Mesendoderm (in vitro differentiated cells): ENCODE measurements at regions not wholly inside any gene's neighbourhood (a gene's known extent, or its start where the extent isn't known, plus 50 kb on each side); places are given as distances from the start of the nearest gene placed in this dataset.

Experiments
- DNase-seq: peaks from one replicate; pipeline ENCODE4 v3.0.0; 2013
- H2AK5ac ChIP-seq: 2 replicates; pipeline ENCODE4 v1.6.1; 2013; ENCODE audit warnings: low read length, inconsistent platforms
- H2BK120ac ChIP-seq: 2 replicates; pipeline ENCODE4 v1.6.1; 2013; ENCODE audit warnings: low read depth, mild to moderate bottlenecking, low read length, moderate library complexity, mixed read lengths
- H2BK15ac ChIP-seq: replicated peaks from 2 replicates; pipeline ENCODE4 v1.6.1; 2013; ENCODE audit warnings: low read depth, mild to moderate bottlenecking, moderate library complexity
- H2BK5ac ChIP-seq: 2 replicates; pipeline ENCODE4 v1.6.1; 2013; ENCODE audit warnings: low read length, inconsistent platforms
- H3K18ac ChIP-seq: 2 replicates; pipeline ENCODE4 v1.6.1; 2013; ENCODE audit warnings: mild to moderate bottlenecking, low read length, mixed read lengths
- H3K23ac ChIP-seq: one replicate; pipeline ENCODE4 v1.6.1; 2013; ENCODE audit warnings: low read length
- H3K27ac ChIP-seq: 2 replicates; pipeline ENCODE4 v1.5.1; 2013; ENCODE audit warnings: low read depth, mild to moderate bottlenecking, inconsistent platforms, low read length, moderate library complexity
- H3K27me3 ChIP-seq: 2 replicates; pipeline ENCODE4 v1.6.1; 2013; ENCODE audit warnings: low read length, control low read depth, mild to moderate bottlenecking, inconsistent platforms; ENCODE audit not compliant: insufficient read depth, poor library complexity
- H3K36me3 ChIP-seq: 2 replicates; pipeline ENCODE4 v1.6.1; 2013; ENCODE audit warnings: low read length, inconsistent platforms; ENCODE audit not compliant: control insufficient read depth, insufficient read depth
- H3K4ac ChIP-seq: one replicate; pipeline ENCODE4 v1.6.1; 2013; ENCODE audit warnings: low read depth, mild to moderate bottlenecking, low read length, moderate library complexity
- H3K4me1 ChIP-seq: 2 replicates; pipeline ENCODE4 v1.6.1; 2013; ENCODE audit warnings: low read depth, low read length, inconsistent platforms; ENCODE audit not compliant: control insufficient read depth
- H3K4me2 ChIP-seq: 2 replicates; pipeline ENCODE4 v1.6.1; 2013; ENCODE audit warnings: low read length
- H3K4me3 ChIP-seq: 2 replicates; pipeline ENCODE4 v1.5.1; 2013; ENCODE audit warnings: mild to moderate bottlenecking, low read length
- H3K56ac ChIP-seq: one replicate; pipeline ENCODE4 v1.6.1; 2013; ENCODE audit warnings: low read length
- H3K79me1 ChIP-seq: 2 replicates; pipeline ENCODE4 v1.6.1; 2013; ENCODE audit warnings: low read length, inconsistent platforms
- H3K79me2 ChIP-seq: 2 replicates; pipeline ENCODE4 v1.6.1; 2013; ENCODE audit warnings: mild to moderate bottlenecking, low read length; ENCODE audit not compliant: control insufficient read depth, insufficient read depth
- H3K9ac ChIP-seq: 2 replicates; pipeline ENCODE4 v1.6.1; 2013; ENCODE audit warnings: low read length, inconsistent platforms
- H4K5ac ChIP-seq: one replicate; pipeline ENCODE4 v1.6.1; 2013; ENCODE audit warnings: low read length
- H4K8ac ChIP-seq: one replicate; pipeline ENCODE4 v1.6.1; 2013; ENCODE audit warnings: low read depth, mild to moderate bottlenecking, control low read depth, low read length, moderate library complexity
- WGBS: extraction: QIAGEN DNeasy Blood & Tissue Kit; methylation state at CpG from one replicate; pipeline ENCODE4 v1.1.7; 2013; ENCODE audit warnings: low lambda C conversion rate, missing lambda C conversion rate; ENCODE audit not compliant: insufficient coverage; ENCODE audit errors: extremely low coverage; 5-methylcytosine and 5-hydroxymethylcytosine counted together

GRCh38 chr10:30233186-30233959 lies 115.7 kb downstream of the MTPAP start:
- no peaks in the 10 kb centered on the region for H3K79me2 ChIP-seq
- no peak overlapping the region for H4K8ac ChIP-seq
- H3K36me3 ChIP-seq, result no peaks in the 10 kb centered on the region
- no peak overlapping the region for H3K23ac ChIP-seq
- no peaks in the 10 kb centered on the region for H3K4me1 ChIP-seq
- no peaks in the 10 kb centered on the region for H3K79me1 ChIP-seq
- no peak overlapping the region for H3K18ac ChIP-seq
- no peak overlapping the region for H3K9ac ChIP-seq
- no peak overlapping the region for H3K56ac ChIP-seq
- H3K27me3 ChIP-seq, result no peaks in the 10 kb centered on the region
- H2BK15ac ChIP-seq, result no peak overlapping the region
- no peak overlapping the region for H2BK120ac ChIP-seq
- H3K4me3 ChIP-seq, result no peak overlapping the region
- H3K4ac ChIP-seq, result no peak overlapping the region
- no peak overlapping the region for H3K27ac ChIP-seq
- WGBS, result no CpG with 5 or more reads among the region's 4 CpGs
- no peak overlapping the region for H2AK5ac ChIP-seq
- no peak overlapping the region for H3K4me2 ChIP-seq
- no peak overlapping the region for H4K5ac ChIP-seq
- H2BK5ac ChIP-seq, result no peak overlapping the region
- DNase-seq, result no peak

GRCh38 chr10:30231709-30232108 lies 117.4 kb downstream of the MTPAP start:
- H4K8ac ChIP-seq, result no peak overlapping the region
- H2AK5ac ChIP-seq, result no peak overlapping the region
- H3K18ac ChIP-seq, result no peak overlapping the region
- H3K23ac ChIP-seq, result no peak overlapping the region
- no peak overlapping the region for H3K9ac ChIP-seq
- no peak overlapping the region for H4K5ac ChIP-seq
- DNase-seq, result no peak
- no peaks in the 10 kb centered on the region for H3K79me2 ChIP-seq
- H3K56ac ChIP-seq, result no peak overlapping the region
- no peaks in the 10 kb centered on the region for H3K79me1 ChIP-seq
- no peaks in the 10 kb centered on the region for H3K27me3 ChIP-seq
- no peaks in the 10 kb centered on the region for H3K4me1 ChIP-seq
- WGBS, result no CpG with 5 or more reads among the region's 5 CpGs
- H2BK120ac ChIP-seq, result no peak overlapping the region
- H3K27ac ChIP-seq, result no peak overlapping the region
- no peak overlapping the region for H3K4me3 ChIP-seq
- H3K36me3 ChIP-seq, result no peaks in the 10 kb centered on the region
- H3K4me2 ChIP-seq, result no peak overlapping the region
- H3K4ac ChIP-seq, result no peak overlapping the region
- no peak overlapping the region for H2BK15ac ChIP-seq
- no peak overlapping the region for H2BK5ac ChIP-seq

- no peak overlapping the region for H3K9ac ChIP-seq
- no peaks in the 10 kb centered on the region for H3K27me3 ChIP-seq
- DNase-seq, result no peak
- no peak overlapping the region for H2BK15ac ChIP-seq
- H3K4me3 ChIP-seq, result no peak overlapping the region
- no peak overlapping the region for H4K5ac ChIP-seq
- no peak overlapping the region for H3K56ac ChIP-seq
- no CpG with 5 or more reads among the region's 8 CpGs for WGBS
- H2AK5ac ChIP-seq, result no peak overlapping the region
- H2BK120ac ChIP-seq, result no peak overlapping the region
- no peaks in the 10 kb centered on the region for H3K79me1 ChIP-seq
- H3K36me3 ChIP-seq, result no peaks in the 10 kb centered on the region
- H3K4me1 ChIP-seq, result no peaks in the 10 kb centered on the region
- H4K8ac ChIP-seq, result no peak overlapping the region
- H2BK5ac ChIP-seq, result no peak overlapping the region
- no peaks in the 10 kb centered on the region for H3K79me2 ChIP-seq
- no peak overlapping the region for H3K18ac ChIP-seq
- no peak overlapping the region for H3K4me2 ChIP-seq
- no peak overlapping the region for H3K4ac ChIP-seq
- no peak overlapping the region for H3K27ac ChIP-seq
- H3K23ac ChIP-seq, result no peak overlapping the region
Observed at GRCh38 chr10:30231071-30231652, 117.9 kb downstream of the MTPAP start.

GRCh38 chr10:30229536-30229935 lies 119.5 kb downstream of the MTPAP start:
- WGBS, result no CpG with 5 or more reads among the region's 5 CpGs

GRCh38 chr10:30228417-30229036 lies 120.6 kb downstream of the MTPAP start:
- no peak overlapping the region for H3K4me2 ChIP-seq
- no peaks in the 10 kb centered on the region for H3K79me2 ChIP-seq
- H2BK5ac ChIP-seq, result no peak overlapping the region
- no peak overlapping the region for H3K18ac ChIP-seq
- H3K27ac ChIP-seq, result no peak overlapping the region
- H3K56ac ChIP-seq, result no peak overlapping the region
- H3K9ac ChIP-seq, result no peak overlapping the region
- no peak overlapping the region for H2AK5ac ChIP-seq
- H2BK120ac ChIP-seq, result no peak overlapping the region
- no CpG with 5 or more reads among the region's 5 CpGs for WGBS
- DNase-seq, result no peak
- H3K4me1 ChIP-seq, result no peaks in the 10 kb centered on the region
- no peaks in the 10 kb centered on the region for H3K79me1 ChIP-seq
- no peak overlapping the region for H4K8ac ChIP-seq
- no peak overlapping the region for H2BK15ac ChIP-seq
- H3K4me3 ChIP-seq, result no peak overlapping the region
- H4K5ac ChIP-seq, result no peak overlapping the region
- H3K27me3 ChIP-seq, result no peaks in the 10 kb centered on the region
- no peaks in the 10 kb centered on the region for H3K36me3 ChIP-seq
- H3K4ac ChIP-seq, result no peak overlapping the region
- H3K23ac ChIP-seq, result no peak overlapping the region

More at GRCh38 chr10:30229536-30229935, 119.5 kb downstream of the MTPAP start:
- no peak overlapping the region for H3K56ac ChIP-seq
- no peaks in the 10 kb centered on the region for H3K79me2 ChIP-seq
- no peak overlapping the region for H3K4me2 ChIP-seq
- H3K36me3 ChIP-seq, result no peaks in the 10 kb centered on the region
- no peak overlapping the region for H3K9ac ChIP-seq
- no peak overlapping the region for H2BK15ac ChIP-seq
- H3K4me3 ChIP-seq, result no peak overlapping the region
- H2BK5ac ChIP-seq, result no peak overlapping the region
- H3K27ac ChIP-seq, result no peak overlapping the region
- H2BK120ac ChIP-seq, result no peak overlapping the region
- H2AK5ac ChIP-seq, result no peak overlapping the region
- H4K5ac ChIP-seq, result no peak overlapping the region
- no peak for DNase-seq
- no peak overlapping the region for H3K4ac ChIP-seq
- no peak overlapping the region for H4K8ac ChIP-seq
- no peaks in the 10 kb centered on the region for H3K79me1 ChIP-seq
- H3K27me3 ChIP-seq, result no peaks in the 10 kb centered on the region
- no peak overlapping the region for H3K18ac ChIP-seq
- no peaks in the 10 kb centered on the region for H3K4me1 ChIP-seq
- H3K23ac ChIP-seq, result no peak overlapping the region
